GM23338 (cell line): ENCODE measurements at regions not wholly inside any gene's neighbourhood (a gene's known extent, or its start where the extent isn't known, plus 50 kb on each side); places are given as distances from the start of the nearest gene placed in this dataset.

Experiments
- ATAC-seq: fragments of 200-7000 bp; cut with Tn5 transposase; 3 replicates; pipeline ENCODE4 v1.9.1; 2020
- DNase-seq: peaks from one replicate; pipeline ENCODE4 v3.0.0-alpha.2; 2015; ENCODE audit warnings: low spot score
- H2AFZ ChIP-seq: fragments of 200-600 bp; sonication (generic); 2 replicates; pipeline ENCODE4 v1.8.0; 2016; ENCODE audit warnings: antibody characterized with exemption, mild to moderate bottlenecking, moderate library complexity
- H3F3A ChIP-seq: fragments of 200-600 bp; sonication (generic); replicated peaks from 2 replicates; pipeline ENCODE4 v1.8.0; 2017; ENCODE audit warnings: antibody characterized with exemption, mixed run types, low read depth
- H3K27ac ChIP-seq: fragments of 200-600 bp; sonication (generic); 2 replicates; pipeline ENCODE4 v1.6.1; 2016; ENCODE audit warnings: low read depth
- H3K27me3 ChIP-seq: fragments of 200-600 bp; sonication (generic); 2 replicates; pipeline ENCODE4 v1.8.0; 2016; ENCODE audit warnings: mild to moderate bottlenecking, mixed run types, moderate library complexity; ENCODE audit not compliant: insufficient read depth
- H3K36me3 ChIP-seq: fragments of 200-600 bp; sonication (generic); 2 replicates; pipeline ENCODE4 v1.8.0; 2016; ENCODE audit warnings: mild to moderate bottlenecking; ENCODE audit not compliant: insufficient read depth
- H3K4me1 ChIP-seq: fragments of 200-600 bp; sonication (generic); 2 replicates; pipeline ENCODE4 v1.8.0; 2016; ENCODE audit warnings: mild to moderate bottlenecking, moderate library complexity; ENCODE audit not compliant: insufficient read depth
- H3K4me2 ChIP-seq: fragments of 200-600 bp; sonication (generic); 2 replicates; pipeline ENCODE4 v1.7.1; 2017; ENCODE audit warnings: mixed run types
- H3K4me3 ChIP-seq: fragments of 200-600 bp; sonication (generic); 2 replicates; pipeline ENCODE4 v1.6.1; 2016; ENCODE audit warnings: mixed run types
- H3K79me2 ChIP-seq: fragments of 200-600 bp; sonication (generic); replicated peaks from 2 replicates; pipeline ENCODE4 v1.8.0; 2017; ENCODE audit warnings: mild to moderate bottlenecking; ENCODE audit not compliant: insufficient read depth
- H3K9me2 ChIP-seq: fragments of 200-600 bp; sonication (generic); 2 replicates; pipeline ENCODE4 v1.8.0; 2017; ENCODE audit not compliant: insufficient read depth
- H4K20me1 ChIP-seq: fragments of 200-600 bp; sonication (generic); replicated peaks from 2 replicates; pipeline ENCODE4 v1.8.0; 2017; ENCODE audit warnings: mild to moderate bottlenecking; ENCODE audit not compliant: insufficient read depth
- H3K27ac Mint-ChIP-seq: 2 replicates; pipeline ENCODE4 v1.8.0; 2020; ENCODE audit warnings: inconsistent platforms, mild to moderate bottlenecking, moderate library complexity, mixed read lengths
- H3K27me3 Mint-ChIP-seq: 3 replicates; pipeline ENCODE4 v1.8.0; 2022; ENCODE audit warnings: low read depth, mild to moderate bottlenecking, moderate library complexity, mixed read lengths, inconsistent platforms; ENCODE audit not compliant: insufficient read depth, poor library complexity
- H3K36me3 Mint-ChIP-seq: 3 replicates; pipeline ENCODE4 v1.8.0; 2021; ENCODE audit warnings: low read depth, mild to moderate bottlenecking, inconsistent platforms, moderate library complexity, mixed read lengths
- H3K4me1 Mint-ChIP-seq: 3 replicates; pipeline ENCODE4 v1.8.0; 2020; ENCODE audit warnings: mild to moderate bottlenecking, inconsistent platforms, mixed read lengths
- H3K4me3 Mint-ChIP-seq: 3 replicates; pipeline ENCODE4 v1.8.0; 2021; ENCODE audit warnings: moderate library complexity, mild to moderate bottlenecking, inconsistent platforms, mixed read lengths
- H3K9me3 Mint-ChIP-seq: 3 replicates; pipeline ENCODE4 v1.8.0; 2020; ENCODE audit warnings: moderate library complexity, mild to moderate bottlenecking, inconsistent platforms, mixed read lengths
- CREB1 ChIP-seq: fragments of 250-450 bp; sonication (Bioruptor Pico); IDR thresholded peaks from 2 replicates; pipeline ENCODE4 v1.5.0; 2020; ENCODE audit warnings: low read depth, mild to moderate bottlenecking, moderate library complexity
- ETS1 ChIP-seq: IDR thresholded peaks from 2 replicates; pipeline ENCODE4 v1.6.1; 2016; ENCODE audit warnings: antibody characterized with exemption
- EZH2 ChIP-seq: fragments of 200-600 bp; sonication (generic); IDR thresholded peaks from one replicate; pipeline ENCODE4 v1.8.0; 2017; ENCODE audit warnings: antibody characterized with exemption, mild to moderate bottlenecking, low read depth; ENCODE audit not compliant: unreplicated experiment
- EZH2phosphoT487 ChIP-seq: fragments of 200-600 bp; sonication (generic); IDR thresholded peaks from one replicate; pipeline ENCODE4 v1.8.1; 2018; ENCODE audit warnings: antibody characterized with exemption; ENCODE audit not compliant: unreplicated experiment
- JUNB ChIP-seq: IDR thresholded peaks from one replicate; pipeline ENCODE4 v1.6.1; 2016; ENCODE audit warnings: antibody characterized with exemption; ENCODE audit not compliant: unreplicated experiment
- NANOG ChIP-seq: IDR thresholded peaks from 2 replicates; pipeline ENCODE4 v1.6.1; 2016; ENCODE audit warnings: antibody characterized with exemption, borderline replicate concordance
- POLR2AphosphoS5 ChIP-seq: IDR thresholded peaks from 2 replicates; pipeline ENCODE4 v1.6.1; 2016; ENCODE audit warnings: antibody characterized with exemption, low read depth
- REST ChIP-seq: IDR thresholded peaks from one replicate; pipeline ENCODE4 v1.6.1; 2018; ENCODE audit warnings: antibody characterized with exemption; ENCODE audit not compliant: unreplicated experiment
- STAT1 ChIP-seq: IDR thresholded peaks from one replicate; pipeline ENCODE4 v1.6.1; 2016; ENCODE audit warnings: antibody characterized with exemption; ENCODE audit not compliant: unreplicated experiment
- ZNF114 ChIP-seq: fragments of 250-450 bp; sonication (Bioruptor Pico); IDR thresholded peaks from 2 replicates; pipeline ENCODE4 v1.5.0; 2020; ENCODE audit warnings: mild to moderate bottlenecking, moderate library complexity
- ZNF331 ChIP-seq: fragments of 250-450 bp; sonication (Bioruptor Pico); IDR thresholded peaks from 2 replicates; pipeline ENCODE4 v1.5.0; 2020; ENCODE audit warnings: low read depth, mild to moderate bottlenecking, moderate library complexity
- TF ChIP-seq, protein P1 (sequence below): fragments of 250-450 bp; sonication (Bioruptor Pico); IDR thresholded peaks from 2 replicates; pipeline ENCODE4 v1.5.0; 2020; ENCODE audit warnings: mild to moderate bottlenecking, moderate library complexity
- TF ChIP-seq, protein P2 (sequence below), 2 experiments: fragments of 200-600 bp in 1 of 2; sonication (generic) in 1 of 2; conservative IDR thresholded peaks; 2 replicates each; pipeline versions ENCODE4 v1.5.1 to v1.6.1; 2016 to 2017; ENCODE audit warnings: antibody characterized with exemption in 2 of 2, low read depth in 2 of 2, mild to moderate bottlenecking in 2 of 2, moderate library complexity in 1 of 2

DNA sequence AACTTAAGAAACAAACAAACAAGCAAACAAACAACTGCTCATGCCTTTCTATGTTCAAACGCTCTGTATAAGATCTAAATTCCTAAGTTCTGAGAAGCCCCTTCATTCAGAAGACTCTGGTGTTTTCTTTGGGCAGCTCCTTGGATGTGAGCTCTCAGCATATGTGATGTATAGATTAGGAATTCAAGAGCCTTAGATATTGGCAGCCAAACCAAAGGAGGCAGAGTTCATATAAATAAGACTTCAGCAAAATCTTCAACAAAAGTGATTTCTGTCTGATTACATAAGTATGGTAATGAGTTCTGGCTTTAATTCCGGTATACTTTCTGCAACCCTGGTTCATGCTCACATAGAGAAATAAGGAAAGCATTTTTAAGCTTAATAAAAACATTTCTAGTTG, 145.6 kb downstream of the DYRK2 start:
- Histone ChIP-seq H3K36me3 (no peaks in the 10 kb centered on the region), H3K79me2 (no peaks in the 10 kb centered on the region), H2AFZ (no peak overlapping the region), H3F3A (no peaks in the 10 kb centered on the region), H3K27me3 (no peaks in the 10 kb centered on the region), H3K27ac (no peak overlapping the region), H3K4me3 (no peak overlapping the region), H4K20me1 (no peaks in the 10 kb centered on the region), H3K4me2 (no peak overlapping the region), H3K4me1 (peaks cover 15% of the 10 kb centered on the region), H3K9me2 (0 out of 2 replicates have a peak, but pooled peaks cover 2% of the 10 kb centered on the region)
- Mint-ChIP-seq H3K36me3 (peaks cover 11% of the 10 kb centered on the region; the same call in 2 of the 3 replicates), H3K9me3 (peaks cover 12% of the 10 kb centered on the region), H3K4me3 (no peak overlapping the region), H3K4me1 (peaks cover 7% of the 10 kb centered on the region), H3K27ac (no peak overlapping the region), H3K27me3 (no peaks in the 10 kb centered on the region)
- TF ChIP-seq EZH2 (no peak), POLR2AphosphoS5 (no peak), ZNF114 (no peak), REST (no peak), ETS1 (no peak), STAT1 (no peak), NANOG (no peak), ZNF331 (CRISPR knock-in tag) (no peak), CREB1 (CRISPR knock-in tag) (no peak), JUNB (no peak), EZH2phosphoT487 (no peak)
- TF ChIP-seq, protein P1, sequence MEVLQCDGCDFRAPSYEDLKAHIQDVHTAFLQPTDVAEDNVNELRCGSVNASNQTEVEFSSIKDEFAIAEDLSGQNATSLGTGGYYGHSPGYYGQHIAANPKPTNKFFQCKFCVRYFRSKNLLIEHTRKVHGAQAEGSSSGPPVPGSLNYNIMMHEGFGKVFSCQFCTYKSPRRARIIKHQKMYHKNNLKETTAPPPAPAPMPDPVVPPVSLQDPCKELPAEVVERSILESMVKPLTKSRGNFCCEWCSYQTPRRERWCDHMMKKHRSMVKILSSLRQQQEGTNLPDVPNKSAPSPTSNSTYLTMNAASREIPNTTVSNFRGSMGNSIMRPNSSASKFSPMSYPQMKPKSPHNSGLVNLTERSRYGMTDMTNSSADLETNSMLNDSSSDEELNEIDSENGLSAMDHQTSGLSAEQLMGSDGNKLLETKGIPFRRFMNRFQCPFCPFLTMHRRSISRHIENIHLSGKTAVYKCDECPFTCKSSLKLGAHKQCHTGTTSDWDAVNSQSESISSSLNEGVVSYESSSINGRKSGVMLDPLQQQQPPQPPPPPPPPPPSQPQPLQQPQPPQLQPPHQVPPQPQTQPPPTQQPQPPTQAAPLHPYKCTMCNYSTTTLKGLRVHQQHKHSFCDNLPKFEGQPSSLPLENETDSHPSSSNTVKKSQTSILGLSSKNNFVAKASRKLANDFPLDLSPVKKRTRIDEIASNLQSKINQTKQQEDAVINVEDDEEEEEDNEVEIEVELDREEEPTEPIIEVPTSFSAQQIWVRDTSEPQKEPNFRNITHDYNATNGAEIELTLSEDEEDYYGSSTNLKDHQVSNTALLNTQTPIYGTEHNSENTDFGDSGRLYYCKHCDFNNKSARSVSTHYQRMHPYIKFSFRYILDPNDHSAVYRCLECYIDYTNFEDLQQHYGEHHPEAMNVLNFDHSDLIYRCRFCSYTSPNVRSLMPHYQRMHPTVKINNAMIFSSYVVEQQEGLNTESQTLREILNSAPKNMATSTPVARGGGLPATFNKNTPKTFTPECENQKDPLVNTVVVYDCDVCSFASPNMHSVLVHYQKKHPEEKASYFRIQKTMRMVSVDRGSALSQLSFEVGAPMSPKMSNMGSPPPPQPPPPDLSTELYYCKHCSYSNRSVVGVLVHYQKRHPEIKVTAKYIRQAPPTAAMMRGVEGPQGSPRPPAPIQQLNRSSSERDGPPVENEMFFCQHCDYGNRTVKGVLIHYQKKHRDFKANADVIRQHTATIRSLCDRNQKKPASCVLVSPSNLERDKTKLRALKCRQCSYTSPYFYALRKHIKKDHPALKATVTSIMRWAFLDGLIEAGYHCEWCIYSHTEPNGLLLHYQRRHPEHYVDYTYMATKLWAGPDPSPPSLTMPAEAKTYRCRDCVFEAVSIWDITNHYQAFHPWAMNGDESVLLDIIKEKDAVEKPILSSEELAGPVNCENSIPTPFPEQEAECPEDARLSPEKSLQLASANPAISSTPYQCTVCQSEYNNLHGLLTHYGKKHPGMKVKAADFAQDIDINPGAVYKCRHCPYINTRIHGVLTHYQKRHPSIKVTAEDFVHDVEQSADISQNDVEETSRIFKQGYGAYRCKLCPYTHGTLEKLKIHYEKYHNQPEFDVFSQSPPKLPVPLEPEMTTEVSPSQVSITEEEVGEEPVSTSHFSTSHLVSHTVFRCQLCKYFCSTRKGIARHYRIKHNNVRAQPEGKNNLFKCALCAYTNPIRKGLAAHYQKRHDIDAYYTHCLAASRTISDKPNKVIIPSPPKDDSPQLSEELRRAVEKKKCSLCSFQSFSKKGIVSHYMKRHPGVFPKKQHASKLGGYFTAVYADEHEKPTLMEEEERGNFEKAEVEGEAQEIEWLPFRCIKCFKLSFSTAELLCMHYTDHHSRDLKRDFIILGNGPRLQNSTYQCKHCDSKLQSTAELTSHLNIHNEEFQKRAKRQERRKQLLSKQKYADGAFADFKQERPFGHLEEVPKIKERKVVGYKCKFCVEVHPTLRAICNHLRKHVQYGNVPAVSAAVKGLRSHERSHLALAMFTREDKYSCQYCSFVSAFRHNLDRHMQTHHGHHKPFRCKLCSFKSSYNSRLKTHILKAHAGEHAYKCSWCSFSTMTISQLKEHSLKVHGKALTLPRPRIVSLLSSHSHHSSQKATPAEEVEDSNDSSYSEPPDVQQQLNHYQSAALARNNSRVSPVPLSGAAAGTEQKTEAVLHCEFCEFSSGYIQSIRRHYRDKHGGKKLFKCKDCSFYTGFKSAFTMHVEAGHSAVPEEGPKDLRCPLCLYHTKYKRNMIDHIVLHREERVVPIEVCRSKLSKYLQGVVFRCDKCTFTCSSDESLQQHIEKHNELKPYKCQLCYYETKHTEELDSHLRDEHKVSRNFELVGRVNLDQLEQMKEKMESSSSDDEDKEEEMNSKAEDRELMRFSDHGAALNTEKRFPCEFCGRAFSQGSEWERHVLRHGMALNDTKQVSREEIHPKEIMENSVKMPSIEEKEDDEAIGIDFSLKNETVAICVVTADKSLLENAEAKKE: no peak
- TF ChIP-seq, protein P2, sequence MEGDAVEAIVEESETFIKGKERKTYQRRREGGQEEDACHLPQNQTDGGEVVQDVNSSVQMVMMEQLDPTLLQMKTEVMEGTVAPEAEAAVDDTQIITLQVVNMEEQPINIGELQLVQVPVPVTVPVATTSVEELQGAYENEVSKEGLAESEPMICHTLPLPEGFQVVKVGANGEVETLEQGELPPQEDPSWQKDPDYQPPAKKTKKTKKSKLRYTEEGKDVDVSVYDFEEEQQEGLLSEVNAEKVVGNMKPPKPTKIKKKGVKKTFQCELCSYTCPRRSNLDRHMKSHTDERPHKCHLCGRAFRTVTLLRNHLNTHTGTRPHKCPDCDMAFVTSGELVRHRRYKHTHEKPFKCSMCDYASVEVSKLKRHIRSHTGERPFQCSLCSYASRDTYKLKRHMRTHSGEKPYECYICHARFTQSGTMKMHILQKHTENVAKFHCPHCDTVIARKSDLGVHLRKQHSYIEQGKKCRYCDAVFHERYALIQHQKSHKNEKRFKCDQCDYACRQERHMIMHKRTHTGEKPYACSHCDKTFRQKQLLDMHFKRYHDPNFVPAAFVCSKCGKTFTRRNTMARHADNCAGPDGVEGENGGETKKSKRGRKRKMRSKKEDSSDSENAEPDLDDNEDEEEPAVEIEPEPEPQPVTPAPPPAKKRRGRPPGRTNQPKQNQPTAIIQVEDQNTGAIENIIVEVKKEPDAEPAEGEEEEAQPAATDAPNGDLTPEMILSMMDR (conservative IDR thresholded peaks at IDR 0.05; ENCODE audit: low read depth in 2 of 2): no peak
- DNase-seq: no peak
- ATAC-seq: no peak
